Loucy (cell line): ENCODE measurements at regions not wholly inside any gene's neighbourhood (a gene's known extent, or its start where the extent isn't known, plus 50 kb on each side); places are given as distances from the start of the nearest gene placed in this dataset.

ENCODE experiments used
- CTCF ChIP-seq: fragments of 200-600 bp; sonication (generic); conservative IDR thresholded peaks from 2 replicates; pipeline ENCODE4 v1.5.1; 2014; ENCODE audit warnings: mild to moderate bottlenecking, antibody characterized with exemption, low read length
- EZH2phosphoT487 ChIP-seq: fragments of 200-600 bp; IDR thresholded peaks from 2 replicates; pipeline ENCODE4 v1.6.1; 2018; ENCODE audit warnings: antibody characterized with exemption, mild to moderate bottlenecking, moderate library complexity, borderline replicate concordance

- TF ChIP-seq CTCF (no peak), EZH2phosphoT487 (no peak)
These were observed 1238.4 kb upstream of the NCAM2 start for GRCh38 chr21:19759836-19760235.
